NCI-H1417 treated with DMSO at 0.1 percent for 48 hours (cell line): ENCODE measurements at regions not wholly inside any gene's neighbourhood (a gene's known extent, or its start where the extent isn't known, plus 50 kb on each side); places are given as distances from the start of the nearest gene placed in this dataset.

Experiments
- DNase-seq: peaks from one replicate; lab custom pipeline; 2025; lab: John Stamatoyannopoulos, UW

DNA sequence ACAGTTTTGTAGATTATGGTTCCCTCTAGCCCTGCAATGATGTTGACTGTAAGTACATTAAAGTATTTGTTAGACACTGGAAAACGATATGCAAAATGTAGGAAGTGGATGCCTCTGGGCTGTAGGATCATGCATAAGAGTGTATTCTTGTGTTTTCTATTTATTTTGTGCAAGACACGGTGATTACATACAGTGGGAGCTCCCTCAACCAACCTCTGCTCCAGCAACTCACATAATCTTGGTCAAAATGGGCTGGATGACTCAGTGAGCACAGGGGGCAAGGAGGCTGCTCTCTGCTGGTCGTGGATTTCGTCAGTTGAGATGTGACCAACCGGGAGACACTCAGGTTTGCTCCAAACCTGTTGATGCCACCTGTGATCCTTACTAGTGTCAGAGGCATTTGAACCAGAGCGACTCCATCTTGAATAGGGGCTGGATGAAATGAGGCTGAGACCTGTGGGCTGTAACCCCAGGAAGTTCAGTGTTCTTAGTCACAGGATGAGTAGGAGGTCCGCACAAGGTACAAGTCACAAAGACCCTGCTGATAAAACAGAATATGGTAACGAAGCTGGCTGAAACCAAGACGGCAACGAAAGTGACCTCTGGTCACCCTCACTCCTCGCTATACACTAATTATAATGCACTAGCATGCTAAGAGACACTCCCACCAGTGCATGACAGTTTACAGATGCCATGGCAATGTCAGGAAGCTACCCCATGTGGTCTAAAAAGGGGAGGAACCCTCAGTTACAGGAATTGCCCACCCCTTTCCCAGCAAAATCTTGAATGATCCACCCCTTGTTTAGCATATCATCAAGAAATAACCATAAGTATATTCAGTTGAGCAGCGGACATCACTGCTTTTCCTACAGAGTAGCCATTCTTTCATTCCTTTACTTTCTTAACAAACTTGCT, 56.4 kb upstream of the FAM20C start:
- no peak for DNase-seq

DNA sequence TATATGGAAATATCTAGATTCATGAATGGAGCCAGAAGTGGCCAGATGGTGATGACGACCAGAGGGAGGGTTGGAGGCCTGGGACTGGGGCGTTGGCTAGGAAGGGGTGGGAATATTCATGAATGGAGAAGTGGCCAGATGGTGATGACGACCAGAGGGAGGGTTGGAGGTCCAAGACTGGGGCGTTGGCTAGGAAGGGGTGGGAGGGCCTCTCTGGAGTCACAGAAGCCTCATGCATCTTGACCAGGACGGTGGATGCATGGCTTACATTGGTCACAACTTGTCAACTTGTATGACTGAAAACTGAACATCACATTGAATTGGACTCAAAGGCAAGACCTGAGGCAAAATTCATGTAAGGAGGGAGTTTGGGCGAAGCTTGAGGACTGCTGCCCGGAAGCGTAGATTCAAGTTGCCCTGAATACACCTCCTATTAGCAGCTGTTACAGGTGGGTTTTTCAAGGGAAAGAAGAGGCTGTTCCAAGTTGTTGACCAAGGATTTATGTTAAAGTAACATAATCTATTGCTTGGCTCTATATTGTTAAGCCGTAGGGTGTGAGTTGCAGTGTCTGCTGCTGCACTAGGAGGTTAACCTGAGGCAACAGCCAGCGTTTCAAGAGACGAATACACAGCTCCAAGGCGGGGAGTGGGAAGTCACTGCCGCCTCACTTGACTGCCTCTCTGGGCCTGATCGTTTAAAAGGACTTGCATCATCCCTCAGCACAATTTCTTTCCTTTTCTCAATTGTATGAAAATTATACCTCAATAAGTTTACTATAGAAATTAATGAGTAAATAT, 55.1 kb upstream of the FAM20C start:
- DNase-seq: no peak

- no peak for DNase-seq
These were observed 53.2 kb upstream of the FAM20C start for GRCh38 chr7:139131-139530.

- DNase-seq: no peak
These were observed 52.7 kb upstream of the FAM20C start for GRCh38 chr7:139561-140243.

DNA sequence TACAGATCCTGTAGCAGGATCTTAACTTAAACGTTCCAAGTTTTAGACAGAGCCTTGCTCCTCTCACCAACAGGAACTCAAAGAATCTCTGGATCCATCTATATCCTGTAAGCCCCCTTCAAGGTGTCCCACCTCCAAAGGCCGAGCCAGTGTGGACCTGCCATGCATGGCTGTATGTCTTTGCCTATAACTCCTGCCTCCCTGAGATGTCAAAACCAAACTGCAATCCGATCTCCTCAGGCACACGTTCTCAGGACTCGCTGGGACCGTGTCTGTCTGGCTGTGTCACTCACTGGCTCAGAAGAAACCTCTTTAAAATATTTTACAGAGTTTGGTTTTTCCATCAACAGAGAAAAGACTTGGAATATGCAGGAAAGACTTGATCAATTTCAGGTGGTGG, 51.4 kb upstream of the FAM20C start:
- no peak for DNase-seq

DNA sequence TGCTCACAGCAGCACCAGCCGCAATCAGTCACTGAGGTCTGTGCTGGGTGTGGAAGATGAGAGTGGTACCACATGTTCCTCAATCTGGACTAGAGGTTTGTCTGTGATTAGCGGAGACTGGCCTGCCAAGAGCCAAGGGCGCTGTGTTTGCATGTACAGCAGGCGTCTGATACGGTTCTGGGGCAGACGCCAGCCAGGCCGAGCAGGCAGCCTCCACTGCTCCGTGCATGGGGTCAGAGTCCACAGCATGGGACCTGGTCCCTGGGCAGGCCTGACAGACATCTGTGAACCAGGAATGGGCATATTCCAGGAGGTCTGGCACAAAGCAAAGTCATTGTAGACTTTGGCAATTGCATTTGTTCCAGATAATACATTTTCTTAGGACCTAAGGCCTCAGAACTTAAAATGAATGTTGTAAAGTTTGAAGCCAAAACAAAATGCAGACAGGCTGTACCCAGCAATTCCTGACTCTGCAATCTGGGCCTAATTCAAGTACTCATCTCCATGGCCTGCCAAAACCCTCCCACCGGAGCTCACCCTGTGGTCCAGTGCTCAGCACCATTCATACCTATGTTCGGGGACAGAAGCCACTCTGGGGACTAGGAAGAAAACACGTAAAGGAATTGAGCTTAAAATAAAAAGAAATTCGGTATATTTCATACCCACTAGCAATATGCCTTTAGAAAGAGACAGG, 50.0 kb upstream of the FAM20C start:
- no peak for DNase-seq
